H9 (cell line): ENCODE measurements at regions not wholly inside any gene's neighbourhood (a gene's known extent, or its start where the extent isn't known, plus 50 kb on each side); places are given as distances from the start of the nearest gene placed in this dataset.

Experiments
- DNase-seq: peaks from one replicate; pipeline ENCODE4 v3.0.0-alpha.2; 2017
- H2AFZ ChIP-seq: one replicate; pipeline ENCODE4 v1.6.1; 2013; ENCODE audit warnings: mild to moderate bottlenecking, low read length, control low read depth, moderate library complexity
- H2AK5ac ChIP-seq: 2 replicates; pipeline ENCODE4 v1.6.1; 2013; ENCODE audit warnings: low read length, control low read depth, mixed read lengths; ENCODE audit not compliant: insufficient read length
- H2BK120ac ChIP-seq: one replicate; pipeline ENCODE4 v1.6.1; 2013; ENCODE audit warnings: low read depth, mild to moderate bottlenecking, low read length, control low read depth, inconsistent platforms; ENCODE audit not compliant: poor library complexity, severe bottlenecking
- H2BK12ac ChIP-seq: 2 replicates; pipeline ENCODE4 v1.6.1; 2013; ENCODE audit warnings: low read length, control low read depth, mixed read lengths, low read depth; ENCODE audit not compliant: insufficient read length
- H2BK15ac ChIP-seq: 2 replicates; pipeline ENCODE4 v1.6.1; 2013; ENCODE audit warnings: low read depth, low read length, control low read depth
- H2BK20ac ChIP-seq: one replicate; pipeline ENCODE4 v1.6.1; 2013; ENCODE audit warnings: low read depth, mild to moderate bottlenecking, low read length, control low read depth, inconsistent platforms; ENCODE audit not compliant: poor library complexity, severe bottlenecking
- H2BK5ac ChIP-seq: 2 replicates; pipeline ENCODE4 v1.6.1; 2013; ENCODE audit warnings: low read length, control low read depth, mixed read lengths; ENCODE audit not compliant: insufficient read length
- H3K14ac ChIP-seq: 2 replicates; pipeline ENCODE4 v1.6.1; 2013; ENCODE audit warnings: low read length, control low read depth; ENCODE audit not compliant: insufficient read depth
- H3K18ac ChIP-seq: 2 replicates; pipeline ENCODE4 v1.6.1; 2013; ENCODE audit warnings: low read depth, mild to moderate bottlenecking, mixed read lengths, low read length, control low read depth; ENCODE audit not compliant: insufficient read length
- H3K23ac ChIP-seq: 2 replicates; pipeline ENCODE4 v1.6.1; 2013; ENCODE audit warnings: low read length, control low read depth, mixed read lengths, low read depth; ENCODE audit not compliant: insufficient read length
- H3K23me2 ChIP-seq: 2 replicates; pipeline ENCODE4 v1.6.1; 2013; ENCODE audit warnings: low read depth, mild to moderate bottlenecking, mixed read lengths, low read length, control low read depth; ENCODE audit not compliant: insufficient read length, poor library complexity, severe bottlenecking
- H3K27ac ChIP-seq: 2 replicates; pipeline ENCODE4 v1.5.1; 2013; ENCODE audit warnings: low read length, control low read depth, mixed read lengths, low read depth; ENCODE audit not compliant: insufficient read length
- H3K27me3 ChIP-seq: 2 replicates; pipeline ENCODE4 v1.6.1; 2013; ENCODE audit warnings: low read length, control low read depth, inconsistent platforms; ENCODE audit not compliant: insufficient read depth
- H3K4ac ChIP-seq: 2 replicates; pipeline ENCODE4 v1.6.1; 2013; ENCODE audit warnings: low read depth, mild to moderate bottlenecking, control low read depth, inconsistent platforms, low read length, moderate library complexity
- H3K4me1 ChIP-seq: 2 replicates; pipeline ENCODE4 v1.6.1; 2013; ENCODE audit warnings: low read length, control low read depth, inconsistent platforms; ENCODE audit not compliant: insufficient read depth
- H3K4me2 ChIP-seq: 2 replicates; pipeline ENCODE4 v1.6.1; 2013; ENCODE audit warnings: low read length, control low read depth, mixed read lengths; ENCODE audit not compliant: insufficient read length, insufficient read depth
- H3K56ac ChIP-seq: 2 replicates; pipeline ENCODE4 v1.6.1; 2013; ENCODE audit warnings: low read depth, mild to moderate bottlenecking, mixed read lengths, low read length, control low read depth; ENCODE audit not compliant: insufficient read length
- H3K79me1 ChIP-seq: 2 replicates; pipeline ENCODE4 v1.6.1; 2013; ENCODE audit warnings: low read depth, mild to moderate bottlenecking, moderate library complexity, low read length, control low read depth, inconsistent platforms; ENCODE audit not compliant: insufficient read depth, poor library complexity, severe bottlenecking
- H3K79me2 ChIP-seq: 2 replicates; pipeline ENCODE4 v1.6.1; 2013; ENCODE audit warnings: low read length, control low read depth, inconsistent platforms; ENCODE audit not compliant: insufficient read depth
- H3K9ac ChIP-seq: 2 replicates; pipeline ENCODE4 v1.6.1; 2013; ENCODE audit warnings: low read length, control low read depth, mixed read lengths; ENCODE audit not compliant: insufficient read length; ENCODE audit errors: extremely low read depth
- H3K9me3 ChIP-seq: one replicate; pipeline ENCODE4 v1.6.1; 2013; ENCODE audit warnings: low read depth, low read length, inconsistent platforms; ENCODE audit not compliant: control insufficient read depth
- H3T11ph ChIP-seq: one replicate; pipeline ENCODE4 v1.6.1; 2013; ENCODE audit warnings: mild to moderate bottlenecking, low read length, control low read depth, inconsistent platforms
- H4K20me1 ChIP-seq: one replicate; pipeline ENCODE4 v1.6.1; 2013; ENCODE audit not compliant: control insufficient read depth, insufficient read length, insufficient read depth
- H4K5ac ChIP-seq: 2 replicates; pipeline ENCODE4 v1.6.1; 2013; ENCODE audit warnings: low read depth, mild to moderate bottlenecking, mixed read lengths, low read length, control low read depth; ENCODE audit not compliant: insufficient read length
- H4K8ac ChIP-seq: replicated peaks from 2 replicates; pipeline ENCODE4 v1.6.1; 2013; ENCODE audit warnings: low read length, control low read depth, mixed read lengths, low read depth; ENCODE audit not compliant: insufficient read length
- H4K91ac ChIP-seq: 2 replicates; pipeline ENCODE4 v1.6.1; 2013; ENCODE audit warnings: low read depth, mild to moderate bottlenecking, moderate library complexity, mixed read lengths, low read length, control low read depth; ENCODE audit not compliant: insufficient read length
- H3K27ac Mint-ChIP-seq, 3 experiments: 2 replicates in 2 of 3; 3 replicates in 1 of 3; pipeline ENCODE4 v1.8.0; 2020 to 2021; ENCODE audit warnings: mixed read lengths in 3 of 3, mild to moderate bottlenecking in 1 of 3, moderate library complexity in 1 of 3
- H3K27me3 Mint-ChIP-seq: 2 replicates; pipeline ENCODE4 v1.8.0; 2021; ENCODE audit warnings: low read depth, mild to moderate bottlenecking, moderate library complexity, mixed read lengths
- H3K36me3 Mint-ChIP-seq, 3 experiments: 2 replicates in 2 of 3; 3 replicates in 1 of 3; pipeline ENCODE4 v1.8.0; 2020 to 2021; ENCODE audit warnings: low read depth in 3 of 3, mixed read lengths in 3 of 3; ENCODE audit not compliant: insufficient read depth in 1 of 3
- H3K4me1 Mint-ChIP-seq, 2 experiments: 2 replicates each; pipeline ENCODE4 v1.8.0; 2020; ENCODE audit warnings: mixed read lengths in 2 of 2
- H3K4me3 Mint-ChIP-seq, 2 experiments: 2 replicates in 1 of 2; 3 replicates in 1 of 2; pipeline ENCODE4 v1.8.0; 2020 to 2021; ENCODE audit warnings: mild to moderate bottlenecking in 2 of 2, mixed read lengths in 2 of 2, moderate library complexity in 1 of 2
- H3K9me3 Mint-ChIP-seq, 2 experiments: 2 replicates in 1 of 2; 3 replicates in 1 of 2; pipeline ENCODE4 v1.8.0; 2020; ENCODE audit warnings: mild to moderate bottlenecking in 2 of 2, mixed read lengths in 2 of 2, moderate library complexity in 1 of 2
- CTCF ChIP-seq: fragments of 200-600 bp; sonication (generic); conservative IDR thresholded peaks from 3 replicates; pipeline ENCODE4 v1.8.0; 2021; ENCODE audit warnings: antibody characterized with exemption, mild to moderate bottlenecking
- WGBS: extraction: QIAGEN DNeasy Blood & Tissue Kit; methylation state at CpG from one replicate; pipeline ENCODE4 v1.1.7; 2013; ENCODE audit warnings: missing lambda C conversion rate, low lambda C conversion rate, mixed read lengths; ENCODE audit not compliant: insufficient read length; ENCODE audit errors: extremely low coverage; 5-methylcytosine and 5-hydroxymethylcytosine counted together

GRCh38 chr7:53325061-53325460 is 289.6 kb downstream of the POM121L12 start:
- no peak overlapping the region for H3K9ac ChIP-seq
- peaks cover 15 to 16% of the 10 kb centered on the region in 2 experiments for H3K4me1 Mint-ChIP-seq
- H4K91ac ChIP-seq, result no peak overlapping the region
- H4K5ac ChIP-seq, result no peak overlapping the region
- H3K27ac ChIP-seq, result no peak overlapping the region
- no peaks in the 10 kb centered on the region for H3K79me2 ChIP-seq
- no peaks in the 10 kb centered on the region for H3K27me3 Mint-ChIP-seq
- no peaks in the 10 kb centered on the region for H3K23me2 ChIP-seq
- no peak overlapping the region for H2BK12ac ChIP-seq
- H2BK5ac ChIP-seq, result no peak overlapping the region
- H3K36me3 Mint-ChIP-seq, result peaks cover 13 to 34% (median 14%) of the 10 kb centered on the region in 3 experiments
- H3K79me1 ChIP-seq, result no peaks in the 10 kb centered on the region
- H3T11ph ChIP-seq, result no peak overlapping the region
- no peak overlapping the region for H3K14ac ChIP-seq
- no peaks in the 10 kb centered on the region for H4K20me1 ChIP-seq
- no peak overlapping the region for H2BK15ac ChIP-seq
- H3K23ac ChIP-seq, result no peak overlapping the region
- H2AFZ ChIP-seq, result no peak overlapping the region
- H3K4me2 ChIP-seq, result no peak overlapping the region
- H4K8ac ChIP-seq, result no peak overlapping the region
- no peak overlapping the region for H3K4ac ChIP-seq
- no peaks in the 10 kb centered on the region for H3K27me3 ChIP-seq
- WGBS, result no CpG with 5 or more reads among the region's 2 CpGs
- H3K9me3 ChIP-seq, result no peaks in the 10 kb centered on the region
- no peak overlapping the region for H2BK120ac ChIP-seq
- no peak overlapping the region for H2BK20ac ChIP-seq
- no peak overlapping the region for H2AK5ac ChIP-seq
- no peak overlapping the region for H3K56ac ChIP-seq
- no peaks in the 10 kb centered on the region for H3K4me1 ChIP-seq
- DNase-seq, result no peak
- no peak overlapping the region for H3K27ac Mint-ChIP-seq
- peaks cover 12 to 20% of the 10 kb centered on the region in 2 experiments for H3K9me3 Mint-ChIP-seq
- H3K4me3 Mint-ChIP-seq, result no peak overlapping the region
- H3K18ac ChIP-seq, result no peak overlapping the region
- TF ChIP-seq CTCF, result no peak
